GM12892 (cell line): ENCODE measurements at regions not wholly inside any gene's neighbourhood (a gene's known extent, or its start where the extent isn't known, plus 50 kb on each side); places are given as distances from the start of the nearest gene placed in this dataset.
A peak's percentile ranks its signal among the peaks of the same experiment; 100 is the strongest.
"Not testable (repeated sequence)": the region's sequence is repeated elsewhere in the genome, so short reads cannot be mapped to it uniquely, and the experiment has no call there.

Experiments used
- DNase-seq: peaks from one replicate; pipeline ENCODE4 v3.0.0; 2011; ENCODE audit not compliant: insufficient read length
- FAIRE-seq: peaks from 2 replicates; lab custom pipeline; 2011; peaks lifted over from hg19 to GRCh38; lab: Jason Lieb, UNC
- POLR2A ChIP-seq: IDR thresholded peaks from 2 replicates; pipeline ENCODE4 v1.6.1; 2011; ENCODE audit warnings: low read depth, low read length, control low read depth
- POLR2AphosphoS5 ChIP-seq: IDR thresholded peaks from 2 replicates; pipeline ENCODE4 v1.6.1; 2011; ENCODE audit warnings: low read depth, low read length, control low read depth
- TAF1 ChIP-seq: IDR thresholded peaks from 2 replicates; pipeline ENCODE4 v1.6.1; 2011; ENCODE audit warnings: low read depth, mild to moderate bottlenecking, control low read depth, low read length, borderline replicate concordance

DNA sequence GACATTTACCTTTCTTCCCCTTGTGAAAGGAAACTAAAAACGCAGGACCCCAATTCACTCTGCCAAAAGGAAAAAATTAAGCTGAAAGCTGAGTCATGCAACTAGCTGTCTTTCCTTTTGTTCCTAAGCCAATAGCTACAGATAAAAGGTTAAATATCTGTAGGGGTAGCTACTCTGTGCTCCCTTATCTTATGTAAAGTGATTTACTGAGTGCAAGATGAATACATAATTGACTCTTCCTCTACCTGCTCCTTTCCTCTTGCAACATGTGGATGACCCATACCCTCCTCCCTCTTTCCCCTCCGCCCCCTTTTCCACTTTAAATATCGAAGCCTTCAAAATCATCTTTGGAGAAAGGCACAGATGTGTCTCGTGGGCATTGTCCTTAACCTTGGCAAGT is 68.0 kb upstream of the ZNF157 start:
- no peak for DNase-seq
- TF ChIP-seq POLR2AphosphoS5: no peak
- TF ChIP-seq POLR2A: no peak
- TF ChIP-seq TAF1: no peak
- FAIRE-seq: no peak

DNA sequence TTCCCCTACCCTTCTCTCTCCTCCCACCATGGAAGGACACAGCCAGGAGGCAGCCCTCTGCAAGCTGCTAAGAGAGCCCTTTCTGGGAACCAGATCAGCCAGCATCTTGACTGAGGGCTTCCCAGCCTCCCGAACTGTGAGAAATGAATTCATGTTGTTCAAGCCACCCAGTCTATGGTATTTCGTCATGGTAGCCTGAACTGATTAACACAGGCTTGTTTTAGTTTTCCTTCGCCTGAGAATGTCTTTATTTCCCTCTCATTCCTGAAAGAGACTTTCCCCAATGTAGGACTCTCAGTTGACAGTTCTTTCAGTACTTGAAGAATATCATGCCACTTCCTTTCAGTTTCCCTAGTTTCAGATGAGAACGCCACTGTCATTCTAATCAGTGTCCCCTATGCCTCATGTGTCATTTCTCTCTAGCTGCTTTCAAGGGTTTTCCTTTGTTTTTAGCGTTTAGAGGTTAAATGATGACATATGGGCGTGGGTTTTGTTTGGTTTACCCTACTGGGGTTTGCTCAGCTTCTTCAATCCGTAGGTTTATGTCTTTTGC is 63.8 kb upstream of the ZNF157 start:
- not testable (repeated sequence) for DNase-seq, FAIRE-seq

- TF ChIP-seq TAF1: no peak
- TF ChIP-seq POLR2A: no peak
- TF ChIP-seq POLR2AphosphoS5: no peak
- DNase-seq (peak; percentile 21), FAIRE-seq (no peak)
Observed at GRCh38 chrX:47311932-47312774, 58.2 kb upstream of the ZNF157 start.

- no peak for FAIRE-seq
- TF ChIP-seq POLR2AphosphoS5 (no peak), POLR2A (no peak)
- DNase-seq: no peak
Observed at GRCh38 chrX:47313056-47313455, 57.3 kb upstream of the ZNF157 start.

DNA sequence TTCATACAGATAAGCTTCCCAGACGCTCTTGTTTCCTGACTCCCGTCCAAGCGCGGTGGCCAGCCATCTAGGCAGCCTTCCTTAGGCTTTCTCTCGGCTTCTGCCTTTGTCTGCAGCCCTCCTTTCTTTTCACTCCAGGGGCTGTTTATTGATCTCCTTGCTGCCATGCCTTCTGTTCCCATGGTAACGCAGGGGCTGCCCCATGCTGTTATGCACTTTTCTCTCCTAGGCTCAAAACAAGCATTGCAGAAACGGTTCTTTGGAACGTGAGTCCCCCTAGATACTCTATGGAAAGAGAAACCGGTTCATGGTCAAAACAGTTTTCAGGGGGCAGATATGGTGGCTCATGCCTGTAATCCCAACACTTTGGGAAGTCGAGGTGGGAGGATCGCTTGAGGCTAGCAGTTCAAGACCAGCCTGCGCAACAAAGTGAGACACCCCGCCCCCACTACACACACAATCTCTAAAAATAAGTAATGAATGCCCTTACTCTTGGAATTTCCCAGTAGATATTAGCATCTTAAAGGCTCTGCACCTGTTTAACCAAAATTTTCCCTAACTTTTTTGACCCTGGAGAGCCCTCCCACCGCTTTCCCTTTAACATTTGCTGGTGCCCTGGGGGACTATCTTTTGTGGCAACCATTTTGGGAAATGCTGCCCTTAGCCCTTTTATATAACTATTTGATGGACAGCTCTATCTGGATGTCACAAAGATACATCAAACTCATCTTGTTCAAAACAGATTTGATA is 53.9 kb upstream of the ZNF157 start:
- FAIRE-seq: no peak
- TF ChIP-seq POLR2AphosphoS5 (no peak), TAF1 (no peak), POLR2A (no peak)
- DNase-seq: no peak
